Mucosa of descending colon (tissue), 3 donors: ENCODE measurements at regions not wholly inside any gene's neighbourhood (a gene's known extent, or its start where the extent isn't known, plus 50 kb on each side); places are given as distances from the start of the nearest gene placed in this dataset.

ENCODE experiments used
- ATAC-seq: fragments of 200-7000 bp; cut with Tn5 transposase; one replicate; pipeline ENCODE4 v1.9.1; 2020; ENCODE audit warnings: mild to moderate bottlenecking, moderate library complexity
- DNase-seq, 3 donors: peaks; one replicate each; pipeline ENCODE4 v3.0.0-alpha.2; 2020
- H3K36me3 ChIP-seq: fragments of 200-600 bp; one replicate; pipeline ENCODE4 v1.8.0; 2021; ENCODE audit warnings: low read depth, mild to moderate bottlenecking
- H3K4me1 ChIP-seq: fragments of 200-600 bp; one replicate; pipeline ENCODE4 v1.8.0; 2021; ENCODE audit warnings: low read depth, mild to moderate bottlenecking
- H3K4me3 ChIP-seq: fragments of 200-600 bp; one replicate; pipeline ENCODE4 v1.8.0; 2021; ENCODE audit warnings: mild to moderate bottlenecking
- H3K9me3 ChIP-seq: fragments of 200-600 bp; one replicate; pipeline ENCODE4 v1.8.0; 2021; ENCODE audit warnings: mild to moderate bottlenecking
- intact Hi-C, 2 donors: fragments of 100-400 bp; cut with DNase I in 1 of 2; cut with micrococcal nuclease in 1 of 2; formaldehyde crosslinking; loops; one replicate each; pipeline versions ENCODE4 v1.11.0 to v1.11.1; 2022; cut with DNase I, micrococcal nuclease
- TF ChIP-seq, protein P1 (sequence below): fragments of 200-600 bp; IDR thresholded peaks from one replicate; pipeline ENCODE4 v1.8.0; 2022; ENCODE audit warnings: antibody characterized with exemption, mild to moderate bottlenecking
- donor health status: DM: no; HTN: no; CAD: no; lungs with moderate emphysema.
- donor health status: DM: no; HTN: no; CAD: no.
- donor health status: DM: no; HTN: yes; CAD: no.

GRCh38 chr3:182713743-182714517 is 79.4 kb upstream of the ATP11B start:
- DNase-seq: no peak

GRCh38 chr3:182715006-182715405 is 78.3 kb upstream of the ATP11B start:
- intact Hi-C loops: loop anchor here in 1 of 2 donors (10.0 kb wide), 1 partner anchor 120 kb away; no protein-coding TSS in a partner anchor
- ATAC-seq (no peak), DNase-seq (no peak)
- H3K9me3 ChIP-seq: no peaks in the 10 kb centered on the region
- TF ChIP-seq, protein P1, sequence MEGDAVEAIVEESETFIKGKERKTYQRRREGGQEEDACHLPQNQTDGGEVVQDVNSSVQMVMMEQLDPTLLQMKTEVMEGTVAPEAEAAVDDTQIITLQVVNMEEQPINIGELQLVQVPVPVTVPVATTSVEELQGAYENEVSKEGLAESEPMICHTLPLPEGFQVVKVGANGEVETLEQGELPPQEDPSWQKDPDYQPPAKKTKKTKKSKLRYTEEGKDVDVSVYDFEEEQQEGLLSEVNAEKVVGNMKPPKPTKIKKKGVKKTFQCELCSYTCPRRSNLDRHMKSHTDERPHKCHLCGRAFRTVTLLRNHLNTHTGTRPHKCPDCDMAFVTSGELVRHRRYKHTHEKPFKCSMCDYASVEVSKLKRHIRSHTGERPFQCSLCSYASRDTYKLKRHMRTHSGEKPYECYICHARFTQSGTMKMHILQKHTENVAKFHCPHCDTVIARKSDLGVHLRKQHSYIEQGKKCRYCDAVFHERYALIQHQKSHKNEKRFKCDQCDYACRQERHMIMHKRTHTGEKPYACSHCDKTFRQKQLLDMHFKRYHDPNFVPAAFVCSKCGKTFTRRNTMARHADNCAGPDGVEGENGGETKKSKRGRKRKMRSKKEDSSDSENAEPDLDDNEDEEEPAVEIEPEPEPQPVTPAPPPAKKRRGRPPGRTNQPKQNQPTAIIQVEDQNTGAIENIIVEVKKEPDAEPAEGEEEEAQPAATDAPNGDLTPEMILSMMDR: no peak
- peaks cover 7% of the 10 kb centered on the region for H3K4me1 ChIP-seq
- H3K36me3 ChIP-seq: no peaks in the 10 kb centered on the region
- no peak overlapping the region for H3K4me3 ChIP-seq

More at GRCh38 chr3:182713743-182714517, 79.4 kb upstream of the ATP11B start:
- Histone ChIP-seq H3K4me3 (no peak overlapping the region), H3K4me1 (peaks cover 7% of the 10 kb centered on the region), H3K36me3 (no peaks in the 10 kb centered on the region), H3K9me3 (no peaks in the 10 kb centered on the region)
- intact Hi-C loops: loop anchor here in 1 of 2 donors (10.0 kb wide), 1 partner anchor 121 kb away; no protein-coding TSS in a partner anchor
- ATAC-seq: peak; percentile 78
- TF ChIP-seq, protein P1: peak; percentile 27

DNA sequence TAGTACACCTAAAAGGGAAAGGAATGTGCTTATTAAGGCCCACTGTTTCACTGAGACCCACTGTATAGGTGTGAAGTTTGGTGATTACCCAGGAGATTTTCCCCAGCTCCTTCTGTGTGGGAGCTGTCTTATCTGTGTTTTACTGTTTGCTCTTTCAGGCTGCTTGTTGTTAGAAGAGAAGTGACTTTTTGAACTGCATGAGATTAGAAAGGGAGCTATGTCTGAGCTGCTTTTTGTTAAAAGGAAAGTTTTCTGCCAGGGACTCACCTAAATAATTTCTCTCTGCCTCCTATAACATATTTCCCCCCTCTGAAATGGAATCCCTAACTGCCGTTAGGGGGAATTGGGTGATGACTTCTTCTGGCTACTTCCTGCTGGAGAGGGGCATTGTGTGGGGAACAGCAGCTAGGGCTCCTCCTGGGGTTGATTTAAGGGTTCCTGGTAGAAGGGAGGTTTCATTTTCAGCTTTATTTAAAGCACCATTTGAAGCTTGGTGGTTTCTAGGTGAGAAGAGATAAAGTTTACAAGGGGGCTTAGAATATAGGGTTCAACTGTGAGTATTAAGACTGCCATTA is 77.1 kb upstream of the ATP11B start:
- peak; percentile 29 for ATAC-seq
- TF ChIP-seq, protein P1: no peak
- Histone ChIP-seq H3K9me3 (no peaks in the 10 kb centered on the region), H3K4me1 (peaks cover 7% of the 10 kb centered on the region), H3K36me3 (no peaks in the 10 kb centered on the region), H3K4me3 (no peak overlapping the region)
- DNase-seq: no peak
- intact Hi-C loops: loop anchor here in 1 of 2 donors (10.0 kb wide), 1 partner anchor 119 kb away; no protein-coding TSS in a partner anchor

DNA sequence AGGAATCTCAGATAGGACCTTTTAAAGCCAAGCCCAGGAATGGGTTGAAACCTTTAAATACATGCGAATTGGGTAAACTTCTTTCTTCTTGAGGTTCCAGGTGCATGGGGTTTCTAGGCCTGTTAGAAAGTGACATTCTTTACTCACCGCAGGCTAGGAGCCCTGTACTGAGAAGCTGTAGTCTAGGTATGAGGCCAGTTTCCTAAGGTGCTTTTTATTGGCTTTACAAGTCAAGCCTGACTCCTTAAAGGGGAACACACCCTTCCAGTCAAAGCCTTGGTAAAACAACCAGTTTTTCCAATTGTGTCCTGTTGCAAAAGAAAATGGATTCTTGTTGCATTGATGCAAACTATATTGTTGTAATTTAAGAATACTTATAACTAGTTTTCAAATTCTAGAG is 76.1 kb upstream of the ATP11B start:
- peak in 1 of 3 donors; percentile 51 for DNase-seq
- TF ChIP-seq, protein P1: no peak
- Histone ChIP-seq H3K4me3 (no peak overlapping the region), H3K36me3 (no peaks in the 10 kb centered on the region), H3K9me3 (no peaks in the 10 kb centered on the region), H3K4me1 (peaks cover 7% of the 10 kb centered on the region)
- intact Hi-C loops: loop anchor here in 1 of 2 donors (10.0 kb wide), 1 partner anchor 118 kb away; no protein-coding TSS in a partner anchor
- ATAC-seq: peak; percentile 86

DNA sequence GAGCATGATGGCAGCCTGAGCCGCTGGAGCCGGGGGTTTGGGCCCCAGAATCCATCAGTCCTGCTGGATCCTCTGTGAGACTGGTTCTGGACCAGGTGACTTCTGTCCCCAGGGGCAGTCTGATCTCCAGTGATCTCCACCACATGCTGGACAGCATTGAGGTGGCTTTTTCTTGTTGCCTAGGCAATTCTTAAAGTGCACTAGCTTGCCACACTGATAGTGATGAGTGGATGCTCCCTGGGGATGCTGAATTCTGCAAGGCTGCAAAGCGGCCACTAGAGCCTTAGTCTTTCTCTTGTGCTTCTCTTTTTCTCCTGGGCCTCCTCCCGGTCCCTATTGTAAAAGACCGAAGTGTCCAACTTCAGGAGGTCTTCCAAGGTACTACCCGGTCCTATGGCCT is 70.4 kb upstream of the ATP11B start:
- Histone ChIP-seq H3K4me3 (no peak overlapping the region), H3K36me3 (no peaks in the 10 kb centered on the region), H3K4me1 (no peaks in the 10 kb centered on the region), H3K9me3 (no peaks in the 10 kb centered on the region)
- TF ChIP-seq, protein P1: no peak
- ATAC-seq (no peak), DNase-seq (no peak)
- intact Hi-C loops: no loop called here
